Fibroblast of villous mesenchyme (primary cell): ENCODE measurements at regions not wholly inside any gene's neighbourhood (a gene's known extent, or its start where the extent isn't known, plus 50 kb on each side); places are given as distances from the start of the nearest gene placed in this dataset.

Experiments
- DNase-seq: peaks from one replicate; pipeline ENCODE4 v3.0.0-alpha.2; 2010; ENCODE audit warnings: low read depth
- H3K4me3 ChIP-seq: 2 replicates; pipeline ENCODE4 v1.5.1; 2011; ENCODE audit warnings: low read depth, mild to moderate bottlenecking, low read length
- TF ChIP-seq, protein P1 (sequence below): IDR thresholded peaks from 2 replicates; pipeline ENCODE4 v1.5.1; 2012; ENCODE audit warnings: low read depth, mild to moderate bottlenecking, low read length; ENCODE audit not compliant: insufficient read depth

- DNase-seq: no peak
- H3K4me3 ChIP-seq: no peak overlapping the region
- TF ChIP-seq, protein P1, sequence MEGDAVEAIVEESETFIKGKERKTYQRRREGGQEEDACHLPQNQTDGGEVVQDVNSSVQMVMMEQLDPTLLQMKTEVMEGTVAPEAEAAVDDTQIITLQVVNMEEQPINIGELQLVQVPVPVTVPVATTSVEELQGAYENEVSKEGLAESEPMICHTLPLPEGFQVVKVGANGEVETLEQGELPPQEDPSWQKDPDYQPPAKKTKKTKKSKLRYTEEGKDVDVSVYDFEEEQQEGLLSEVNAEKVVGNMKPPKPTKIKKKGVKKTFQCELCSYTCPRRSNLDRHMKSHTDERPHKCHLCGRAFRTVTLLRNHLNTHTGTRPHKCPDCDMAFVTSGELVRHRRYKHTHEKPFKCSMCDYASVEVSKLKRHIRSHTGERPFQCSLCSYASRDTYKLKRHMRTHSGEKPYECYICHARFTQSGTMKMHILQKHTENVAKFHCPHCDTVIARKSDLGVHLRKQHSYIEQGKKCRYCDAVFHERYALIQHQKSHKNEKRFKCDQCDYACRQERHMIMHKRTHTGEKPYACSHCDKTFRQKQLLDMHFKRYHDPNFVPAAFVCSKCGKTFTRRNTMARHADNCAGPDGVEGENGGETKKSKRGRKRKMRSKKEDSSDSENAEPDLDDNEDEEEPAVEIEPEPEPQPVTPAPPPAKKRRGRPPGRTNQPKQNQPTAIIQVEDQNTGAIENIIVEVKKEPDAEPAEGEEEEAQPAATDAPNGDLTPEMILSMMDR: no peak
Observed at GRCh38 chr17:34487626-34488025, 91.8 kb upstream of the TMEM132E start.

GRCh38 chr17:34486761-34487160 lies 92.6 kb upstream of the TMEM132E start:
- no peak overlapping the region for H3K4me3 ChIP-seq
- no peak for DNase-seq
- TF ChIP-seq, protein P1: no peak

DNA sequence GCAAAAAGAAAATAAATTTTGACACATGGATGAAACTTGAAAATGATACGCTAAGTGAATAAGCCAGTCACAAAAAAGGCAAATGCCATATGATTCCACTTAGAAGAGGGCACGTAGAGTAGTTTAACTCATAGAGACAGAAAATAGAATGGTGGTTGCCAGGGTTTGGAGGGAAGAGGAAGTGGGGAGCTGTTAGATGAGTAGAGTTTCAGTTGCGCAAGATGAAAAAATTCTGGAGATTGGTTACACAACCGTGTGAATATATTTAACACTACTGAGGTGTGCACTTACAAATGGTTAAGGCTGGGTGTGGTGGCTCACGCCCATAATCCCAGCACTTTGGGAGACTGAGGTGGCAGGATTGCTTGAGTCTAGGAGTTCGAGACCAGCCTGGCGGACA lies 93.4 kb upstream of the TMEM132E start:
- TF ChIP-seq, protein P1: no peak
- H3K4me3 ChIP-seq: no peak overlapping the region
- DNase-seq: no peak

DNA sequence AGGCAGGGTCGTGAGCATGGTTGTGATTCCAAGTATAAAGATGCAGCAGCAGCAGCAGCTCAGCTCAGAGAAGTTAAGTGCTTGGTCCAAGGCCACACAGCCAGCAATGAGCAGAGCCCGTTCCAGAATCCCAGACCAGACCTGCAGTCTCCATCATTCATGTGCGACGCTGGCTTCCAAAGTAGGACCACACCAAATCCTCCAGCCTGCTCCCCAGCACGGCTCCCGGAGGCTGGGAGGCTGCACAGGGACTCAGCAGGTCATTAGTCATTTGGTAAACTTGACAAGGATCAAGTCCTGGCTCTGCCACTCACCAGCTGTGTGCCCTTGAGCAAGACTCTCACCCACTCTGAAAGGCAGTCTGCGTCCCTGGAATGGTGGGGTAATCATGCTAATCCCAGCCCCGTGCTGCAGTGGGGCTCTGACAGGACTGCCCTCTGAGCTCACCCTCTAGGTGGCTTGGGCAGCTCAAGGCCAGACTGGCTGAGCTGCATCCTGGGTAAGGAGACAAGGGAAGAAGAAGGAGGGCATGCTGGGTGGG lies 95.1 kb upstream of the TMEM132E start:
- TF ChIP-seq, protein P1: no peak
- H3K4me3 ChIP-seq: no peak overlapping the region
- DNase-seq: no peak

DNA sequence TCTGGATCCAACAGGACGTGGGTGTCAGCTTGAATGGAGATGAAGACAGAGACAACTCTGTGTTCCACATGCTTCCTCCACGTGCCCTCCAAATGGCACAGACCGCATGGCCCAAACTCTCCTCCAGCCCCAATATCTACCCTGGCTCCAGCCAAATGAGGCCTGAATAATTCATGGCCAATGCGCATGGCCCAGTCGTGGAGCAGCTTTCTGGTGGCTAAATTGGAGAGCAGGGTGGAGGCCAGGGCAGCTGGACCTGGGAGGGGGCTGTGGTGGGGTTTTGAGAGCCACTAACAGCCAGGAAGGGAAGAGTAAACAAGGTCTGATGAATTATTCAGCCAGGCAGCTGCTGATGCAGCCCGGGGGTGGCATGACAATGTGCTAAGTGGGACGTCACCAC lies 96.7 kb upstream of the TMEM132E start:
- DNase-seq: no peak
- TF ChIP-seq, protein P1: no peak
- no peak overlapping the region for H3K4me3 ChIP-seq

GRCh38 chr17:34481779-34482178 lies 97.6 kb upstream of the TMEM132E start:
- DNase-seq: no peak
- TF ChIP-seq, protein P1: no peak

GRCh38 chr17:34479371-34479770 lies 100.0 kb upstream of the TMEM132E start:
- TF ChIP-seq, protein P1: no peak
- DNase-seq: no peak

More at GRCh38 chr17:34481779-34482178, 97.6 kb upstream of the TMEM132E start:
- no peak overlapping the region for H3K4me3 ChIP-seq

More at GRCh38 chr17:34479371-34479770, 100.0 kb upstream of the TMEM132E start:
- no peak overlapping the region for H3K4me3 ChIP-seq
